ENCODE measurements at regions not wholly inside any gene's neighbourhood (a gene's known extent, or its start where the extent isn't known, plus 50 kb on each side); places are given as distances from the start of the nearest gene placed in this dataset.

GRCh38 chr14:46596236-46596635 lies 55.3 kb downstream of the RPL10L start:
- TF ChIP-seq CTCF (IDR thresholded peaks at IDR 0.05; ENCODE audit: low read length), result no peak
- no peak for TF ChIP-seq EZH2phosphoT487 (IDR thresholded peaks at IDR 0.05; ENCODE audit: low read length)
- TF ChIP-seq EZH2 (optimal IDR thresholded peaks at IDR 0.05; ENCODE audit: low read depth, low read length), result no peak
- Histone ChIP-seq H3K27ac (ENCODE audit: low read length) (no peak overlapping the region), H3K4me1 (ENCODE audit: low read length) (no peaks in the 10 kb centered on the region), H3K9ac (ENCODE audit: low read length) (no peak overlapping the region), H4K20me1 (ENCODE audit: insufficient read depth, low read length) (no peaks in the 10 kb centered on the region), H3K9me3 (replicated peaks; ENCODE audit: insufficient read depth, low read length) (no peaks in the 10 kb centered on the region), H3F3A (ENCODE audit: insufficient read depth, low read length) (no peaks in the 10 kb centered on the region), H3K4me2 (ENCODE audit: low read depth, low read length) (no peak overlapping the region), H3K79me2 (ENCODE audit: low read length) (no peaks in the 10 kb centered on the region), H3K4me3 (ENCODE audit: low read length) (no peak overlapping the region), H3K27me3 (replicated peaks; ENCODE audit: insufficient read depth, low read length) (no peaks in the 10 kb centered on the region), H2AFZ (ENCODE audit: low read length) (no peak overlapping the region), H3K9me2 (replicated peaks; ENCODE audit: insufficient read depth, low read length) (no peaks in the 10 kb centered on the region), H3K36me3 (replicated peaks; ENCODE audit: insufficient read depth, low read length) (no peaks in the 10 kb centered on the region)
- DNase-seq, result no peak

GRCh38 chr14:46582826-46583225 lies 68.8 kb downstream of the RPL10L start:
- Histone ChIP-seq H3K27ac (ENCODE audit: low read length) (no peak overlapping the region), H3K9me2 (replicated peaks; ENCODE audit: insufficient read depth, low read length) (no peaks in the 10 kb centered on the region), H3K9me3 (replicated peaks; ENCODE audit: insufficient read depth, low read length) (no peaks in the 10 kb centered on the region), H3K27me3 (replicated peaks; ENCODE audit: insufficient read depth, low read length) (no peaks in the 10 kb centered on the region), H3F3A (ENCODE audit: insufficient read depth, low read length) (no peaks in the 10 kb centered on the region), H2AFZ (ENCODE audit: low read length) (no peak overlapping the region), H4K20me1 (ENCODE audit: insufficient read depth, low read length) (no peaks in the 10 kb centered on the region), H3K4me2 (ENCODE audit: low read depth, low read length) (no peak overlapping the region), H3K4me1 (ENCODE audit: low read length) (no peaks in the 10 kb centered on the region), H3K36me3 (replicated peaks; ENCODE audit: insufficient read depth, low read length) (no peaks in the 10 kb centered on the region), H3K9ac (ENCODE audit: low read length) (no peak overlapping the region), H3K79me2 (ENCODE audit: low read length) (no peaks in the 10 kb centered on the region), H3K4me3 (ENCODE audit: low read length) (no peak overlapping the region)
- DNase-seq, result no peak
- no peak for TF ChIP-seq EZH2 (optimal IDR thresholded peaks at IDR 0.05; ENCODE audit: low read depth, low read length)
- TF ChIP-seq CTCF (IDR thresholded peaks at IDR 0.05; ENCODE audit: low read length), result no peak
- no peak for TF ChIP-seq EZH2phosphoT487 (IDR thresholded peaks at IDR 0.05; ENCODE audit: low read length)

DNA sequence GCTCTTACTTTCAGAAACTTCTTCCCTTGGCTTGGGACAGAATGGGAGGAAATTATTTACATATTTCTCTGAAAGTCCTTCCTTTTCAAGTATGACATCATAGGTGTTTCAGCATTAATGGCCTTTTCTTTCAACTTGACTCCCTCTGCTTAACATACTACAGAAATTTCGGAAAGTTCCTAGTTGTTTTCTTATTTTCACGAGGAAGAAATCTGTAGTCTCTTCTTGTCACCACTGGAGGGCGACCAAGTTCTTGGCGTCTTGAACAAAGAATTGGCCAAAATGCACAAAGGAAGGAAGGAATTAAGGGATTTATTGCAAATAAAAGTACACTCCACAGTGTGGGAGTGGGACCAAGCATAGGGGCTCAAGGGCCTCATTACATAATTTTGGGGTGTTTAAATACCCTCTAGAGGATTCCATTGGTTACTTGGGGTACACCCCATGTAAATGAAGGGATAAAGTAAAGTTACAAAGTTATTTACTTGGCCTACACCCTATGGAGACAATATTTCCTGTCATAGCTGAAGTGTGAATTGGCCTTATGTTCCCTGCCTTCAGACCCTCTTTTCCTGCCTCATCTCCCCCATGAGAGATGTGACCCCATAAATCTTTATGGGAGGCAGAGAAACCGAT lies 70.4 kb downstream of the RPL10L start:
- peak; percentile 23 for DNase-seq

More for the DNA sequence above, 70.4 kb downstream of the RPL10L start:
- no peaks in the 10 kb centered on the region for H3F3A ChIP-seq (ENCODE audit: insufficient read depth, low read length)
- no peaks in the 10 kb centered on the region for H4K20me1 ChIP-seq (ENCODE audit: insufficient read depth, low read length)
- no peak for TF ChIP-seq EZH2 (optimal IDR thresholded peaks at IDR 0.05; ENCODE audit: low read depth, low read length)
- no peak for TF ChIP-seq EZH2phosphoT487 (IDR thresholded peaks at IDR 0.05; ENCODE audit: low read length)
- TF ChIP-seq CTCF (IDR thresholded peaks at IDR 0.05; ENCODE audit: low read length), result peak; percentile 49
- H3K9me2 ChIP-seq (replicated peaks; ENCODE audit: insufficient read depth, low read length), result no peaks in the 10 kb centered on the region
- no peaks in the 10 kb centered on the region for H3K9me3 ChIP-seq (replicated peaks; ENCODE audit: insufficient read depth, low read length)
- no peaks in the 10 kb centered on the region for H3K27me3 ChIP-seq (replicated peaks; ENCODE audit: insufficient read depth, low read length)
- H3K36me3 ChIP-seq (replicated peaks; ENCODE audit: insufficient read depth, low read length), result no peaks in the 10 kb centered on the region
- H3K27ac ChIP-seq (ENCODE audit: low read length), result no peak overlapping the region
- no peaks in the 10 kb centered on the region for H3K4me1 ChIP-seq (ENCODE audit: low read length)
- H3K79me2 ChIP-seq (ENCODE audit: low read length), result no peaks in the 10 kb centered on the region
- 0 out of 2 replicates have a peak overlapping the region, but pooled peaks have one; percentile 11 for H3K4me2 ChIP-seq (ENCODE audit: low read depth, low read length)
- H3K9ac ChIP-seq (ENCODE audit: low read length), result no peak overlapping the region
- H2AFZ ChIP-seq (ENCODE audit: low read length), result no peak overlapping the region
- no peak overlapping the region for H3K4me3 ChIP-seq (ENCODE audit: low read length)
